ELF-1 (cell line): ENCODE measurements at regions not wholly inside any gene's neighbourhood (a gene's known extent, or its start where the extent isn't known, plus 50 kb on each side); places are given as distances from the start of the nearest gene placed in this dataset.

ENCODE experiments used
- DNase-seq: peaks from one replicate; pipeline ENCODE4 v3.0.0-alpha.2; 2016; ENCODE audit warnings: low read depth, low spot score

- DNase-seq: no peak
Measured at GRCh38 chr1:56313560-56313959, 265.8 kb downstream of the PLPP3 start.

GRCh38 chr1:56311766-56312165, 267.6 kb downstream of the PLPP3 start:
- DNase-seq: no peak

GRCh38 chr1:56310945-56311344, 268.4 kb downstream of the PLPP3 start:
- DNase-seq: no peak

- no peak for DNase-seq
Measured at GRCh38 chr1:56309065-56309464, 270.3 kb downstream of the PLPP3 start.

- DNase-seq: no peak
Measured at GRCh38 chr1:56304975-56305374, 274.4 kb downstream of the PLPP3 start.

GRCh38 chr1:56303805-56304204, 275.6 kb downstream of the PLPP3 start:
- DNase-seq: no peak

- DNase-seq: no peak
Measured at GRCh38 chr1:56302878-56303277, 276.5 kb downstream of the PLPP3 start.

- DNase-seq: no peak
Measured at GRCh38 chr1:56301791-56302190, 277.6 kb downstream of the PLPP3 start.

- DNase-seq: no peak
Measured at GRCh38 chr1:56300836-56301235, 278.5 kb downstream of the PLPP3 start.

GRCh38 chr1:56298866-56299265, 280.5 kb downstream of the PLPP3 start:
- no peak for DNase-seq

- no peak for DNase-seq
Measured at GRCh38 chr1:56297904-56298303, 281.5 kb downstream of the PLPP3 start.

GRCh38 chr1:56297208-56297607, 282.2 kb downstream of the PLPP3 start:
- DNase-seq: no peak

GRCh38 chr1:56295949-56296929, 283.1 kb downstream of the PLPP3 start:
- no peak for DNase-seq

GRCh38 chr1:56291374-56291919, 287.9 kb downstream of the PLPP3 start:
- DNase-seq: peak; percentile 39

GRCh38 chr1:56289260-56289659, 290.1 kb downstream of the PLPP3 start:
- DNase-seq: no peak

GRCh38 chr1:56287721-56288120, 291.6 kb downstream of the PLPP3 start:
- DNase-seq: no peak

- no peak for DNase-seq
Measured at GRCh38 chr1:56286956-56287355, 292.4 kb downstream of the PLPP3 start.

GRCh38 chr1:56286506-56286905, 292.9 kb downstream of the PLPP3 start:
- DNase-seq: no peak

GRCh38 chr1:56285554-56286402, 293.6 kb downstream of the PLPP3 start:
- DNase-seq: no peak

GRCh38 chr1:56284928-56285327, 294.4 kb downstream of the PLPP3 start:
- DNase-seq: peak; percentile 17

GRCh38 chr1:56278061-56278460, 301.3 kb downstream of the PLPP3 start:
- DNase-seq: no peak

GRCh38 chr1:56268519-56269140, 310.7 kb downstream of the PLPP3 start:
- no peak for DNase-seq
